Body of pancreas (tissue), 4 donors: ENCODE measurements at regions not wholly inside any gene's neighbourhood (a gene's known extent, or its start where the extent isn't known, plus 50 kb on each side); places are given as distances from the start of the nearest gene placed in this dataset.

Experiments
- POLR2A ChIP-seq, 3 donors: fragments of 450-650 bp; IDR thresholded peaks; one replicate each; pipeline ENCODE4 v1.6.1; 2016; ENCODE audit warnings: antibody characterized with exemption in 3 of 3, mild to moderate bottlenecking in 2 of 3
- TF ChIP-seq, protein P1 (sequence below), 7 experiments: fragments of 450-650 bp in 4 of 7; fragments of 200-600 bp in 3 of 7; sonication (generic) in 3 of 7; IDR thresholded peaks; one replicate each; pipeline ENCODE4 v1.5.1; 2016 to 2019; ENCODE audit warnings: antibody characterized with exemption in 7 of 7

- TF ChIP-seq, protein P1, sequence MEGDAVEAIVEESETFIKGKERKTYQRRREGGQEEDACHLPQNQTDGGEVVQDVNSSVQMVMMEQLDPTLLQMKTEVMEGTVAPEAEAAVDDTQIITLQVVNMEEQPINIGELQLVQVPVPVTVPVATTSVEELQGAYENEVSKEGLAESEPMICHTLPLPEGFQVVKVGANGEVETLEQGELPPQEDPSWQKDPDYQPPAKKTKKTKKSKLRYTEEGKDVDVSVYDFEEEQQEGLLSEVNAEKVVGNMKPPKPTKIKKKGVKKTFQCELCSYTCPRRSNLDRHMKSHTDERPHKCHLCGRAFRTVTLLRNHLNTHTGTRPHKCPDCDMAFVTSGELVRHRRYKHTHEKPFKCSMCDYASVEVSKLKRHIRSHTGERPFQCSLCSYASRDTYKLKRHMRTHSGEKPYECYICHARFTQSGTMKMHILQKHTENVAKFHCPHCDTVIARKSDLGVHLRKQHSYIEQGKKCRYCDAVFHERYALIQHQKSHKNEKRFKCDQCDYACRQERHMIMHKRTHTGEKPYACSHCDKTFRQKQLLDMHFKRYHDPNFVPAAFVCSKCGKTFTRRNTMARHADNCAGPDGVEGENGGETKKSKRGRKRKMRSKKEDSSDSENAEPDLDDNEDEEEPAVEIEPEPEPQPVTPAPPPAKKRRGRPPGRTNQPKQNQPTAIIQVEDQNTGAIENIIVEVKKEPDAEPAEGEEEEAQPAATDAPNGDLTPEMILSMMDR (IDR thresholded peaks at IDR 0.05) = no peak
- no peak for TF ChIP-seq POLR2A (IDR thresholded peaks at IDR 0.05)
These were observed 624.1 kb upstream of the CDH4 start for GRCh38 chr20:60627751-60628565.
